ENCODE measurements at regions not wholly inside any gene's neighbourhood (a gene's known extent, or its start where the extent isn't known, plus 50 kb on each side); places are given as distances from the start of the nearest gene placed in this dataset.

DNA sequence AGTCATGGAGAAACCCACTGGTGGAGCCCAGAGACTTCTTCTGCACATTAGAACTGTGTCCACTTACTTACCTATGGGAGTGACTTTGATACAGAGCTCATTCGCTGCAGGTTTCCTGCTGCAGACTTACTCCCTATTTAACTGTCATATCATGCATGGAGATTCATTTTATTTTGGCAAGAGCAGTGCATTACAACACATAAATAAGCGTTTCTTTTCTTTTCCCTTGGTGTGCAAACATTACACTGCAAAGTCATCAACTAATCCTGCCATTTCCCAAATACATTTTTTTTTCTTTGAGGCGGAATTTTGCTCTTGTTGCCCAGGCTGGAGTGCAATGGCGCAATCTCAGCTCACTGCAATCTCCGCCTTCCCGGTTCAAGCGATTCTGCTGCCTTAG lies 230.9 kb upstream of the SFRP2 start:
- no peak for TF ChIP-seq CTCF (IDR thresholded peaks at IDR 0.05; ENCODE audit: borderline replicate concordance, insufficient read depth, low read depth, low read length)

GRCh38 chr4:154018659-154019058 lies 229.8 kb upstream of the SFRP2 start:
- H3K4me3 ChIP-seq (ENCODE audit: low read depth, low read length): no peak overlapping the region
- peak; percentile 26; the same call in 1 of the 2 replicates for TF ChIP-seq CTCF (IDR thresholded peaks at IDR 0.05; ENCODE audit: borderline replicate concordance, insufficient read depth, low read depth, low read length)

More for the DNA sequence above, 230.9 kb upstream of the SFRP2 start:
- no peak overlapping the region for H3K4me3 ChIP-seq (ENCODE audit: low read depth, low read length)

DNA sequence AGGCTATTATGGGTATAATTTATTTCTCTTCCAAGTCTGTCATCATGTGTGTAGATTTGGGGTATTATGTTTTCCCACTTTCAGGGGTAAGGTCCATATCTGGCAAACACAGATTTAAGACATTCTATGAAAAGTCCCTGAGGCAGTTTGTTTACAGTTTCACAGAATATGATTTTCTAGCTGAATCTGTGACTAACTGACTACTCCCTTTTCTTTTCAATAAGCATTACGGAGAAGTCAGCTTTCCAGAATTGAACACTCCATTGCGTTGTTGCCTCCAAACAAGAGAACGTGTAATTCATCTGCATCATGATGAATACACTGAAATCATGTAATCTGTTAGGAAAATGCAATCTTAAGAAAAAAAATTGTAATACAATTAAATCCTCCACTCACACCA lies 226.7 kb upstream of the SFRP2 start:
- TF ChIP-seq CTCF (IDR thresholded peaks at IDR 0.05; ENCODE audit: borderline replicate concordance, insufficient read depth, low read depth, low read length): no peak

GRCh38 chr4:154014407-154015321 lies 225.8 kb upstream of the SFRP2 start:
- H3K4me3 ChIP-seq (ENCODE audit: low read depth, low read length): no peak overlapping the region
- TF ChIP-seq CTCF (IDR thresholded peaks at IDR 0.05; ENCODE audit: borderline replicate concordance, insufficient read depth, low read depth, low read length): no peak

More for the DNA sequence above, 226.7 kb upstream of the SFRP2 start:
- no peak overlapping the region for H3K4me3 ChIP-seq (ENCODE audit: low read depth, low read length)

GRCh38 chr4:154013576-154013975 lies 224.7 kb upstream of the SFRP2 start:
- no peak for TF ChIP-seq CTCF (IDR thresholded peaks at IDR 0.05; ENCODE audit: borderline replicate concordance, insufficient read depth, low read depth, low read length)
- no peak overlapping the region for H3K4me3 ChIP-seq (ENCODE audit: low read depth, low read length)

DNA sequence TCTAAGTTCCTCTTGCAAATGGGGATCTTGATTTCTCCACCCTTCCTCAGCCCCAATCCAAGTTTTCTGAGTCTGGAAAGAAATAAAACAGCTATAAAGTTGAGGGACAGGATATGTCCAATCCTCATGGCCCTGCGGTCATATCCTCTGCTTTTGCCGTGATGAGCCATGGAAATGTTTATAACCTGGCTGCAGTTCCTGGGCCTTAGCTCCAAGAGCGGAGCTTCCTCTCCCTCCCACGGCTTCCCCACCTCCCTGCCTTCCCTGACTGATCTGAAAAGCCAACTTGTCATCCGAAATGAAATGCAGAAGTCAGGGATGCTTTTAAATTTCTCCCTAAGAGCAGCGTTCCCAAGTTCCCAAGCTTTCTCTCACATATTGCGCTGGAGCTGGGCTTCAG lies 221.5 kb upstream of the SFRP2 start:
- no peak for TF ChIP-seq CTCF (IDR thresholded peaks at IDR 0.05; ENCODE audit: borderline replicate concordance, insufficient read depth, low read depth, low read length)
- no peak overlapping the region for H3K4me3 ChIP-seq (ENCODE audit: low read depth, low read length)

DNA sequence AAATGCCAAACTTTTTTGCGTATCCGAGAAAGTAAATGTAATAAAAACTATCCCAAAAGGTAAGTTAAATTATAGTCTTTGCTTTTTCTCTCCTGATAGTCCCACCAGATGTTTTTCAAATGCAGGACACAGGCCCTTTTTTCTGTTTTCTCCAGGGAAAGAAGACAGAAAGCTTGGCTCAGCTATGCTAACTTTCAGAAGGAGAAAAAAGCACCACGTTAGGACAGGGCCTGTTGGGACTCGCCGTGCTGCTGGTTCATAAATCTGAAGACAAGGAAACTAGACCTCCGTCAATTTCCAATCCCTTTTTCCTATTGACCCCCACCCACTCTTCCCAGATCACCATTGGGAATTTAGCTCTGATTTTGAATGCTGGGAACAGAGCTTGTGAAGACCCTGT lies 220.9 kb upstream of the SFRP2 start:
- H3K4me3 ChIP-seq (ENCODE audit: low read depth, low read length): no peak overlapping the region
- TF ChIP-seq CTCF (IDR thresholded peaks at IDR 0.05; ENCODE audit: borderline replicate concordance, insufficient read depth, low read depth, low read length): no peak

Measured in GM12875 (cell line).